ENCODE measurements at regions not wholly inside any gene's neighbourhood (a gene's known extent, or its start where the extent isn't known, plus 50 kb on each side); places are given as distances from the start of the nearest gene placed in this dataset.

DNA sequence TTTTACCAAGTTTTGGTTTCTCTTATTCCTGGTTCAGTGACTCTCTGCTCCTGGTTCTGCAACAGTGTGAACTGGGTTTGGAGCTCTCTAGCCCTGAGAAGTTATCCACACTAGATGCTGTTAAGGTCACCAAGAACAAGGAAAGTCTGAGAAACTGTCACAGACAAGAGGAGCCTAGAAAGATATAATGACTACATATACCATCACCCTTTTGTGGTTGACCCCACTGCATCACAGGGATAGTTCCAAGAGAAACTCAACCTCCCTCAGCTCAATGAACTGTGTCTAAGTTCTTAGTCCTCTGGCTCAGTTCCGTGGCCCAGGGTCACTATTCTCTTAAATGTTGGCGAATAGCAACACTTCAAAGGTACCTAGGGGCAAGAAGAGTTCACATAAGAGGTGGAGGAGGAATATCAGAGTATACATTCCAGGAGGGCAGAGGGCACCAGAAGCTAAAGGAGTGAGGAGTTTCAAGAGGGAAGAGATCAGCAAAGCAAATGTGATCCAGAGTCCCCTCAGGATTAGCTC is 171.5 kb downstream of the BUB3 start:
- TF ChIP-seq, protein P1, sequence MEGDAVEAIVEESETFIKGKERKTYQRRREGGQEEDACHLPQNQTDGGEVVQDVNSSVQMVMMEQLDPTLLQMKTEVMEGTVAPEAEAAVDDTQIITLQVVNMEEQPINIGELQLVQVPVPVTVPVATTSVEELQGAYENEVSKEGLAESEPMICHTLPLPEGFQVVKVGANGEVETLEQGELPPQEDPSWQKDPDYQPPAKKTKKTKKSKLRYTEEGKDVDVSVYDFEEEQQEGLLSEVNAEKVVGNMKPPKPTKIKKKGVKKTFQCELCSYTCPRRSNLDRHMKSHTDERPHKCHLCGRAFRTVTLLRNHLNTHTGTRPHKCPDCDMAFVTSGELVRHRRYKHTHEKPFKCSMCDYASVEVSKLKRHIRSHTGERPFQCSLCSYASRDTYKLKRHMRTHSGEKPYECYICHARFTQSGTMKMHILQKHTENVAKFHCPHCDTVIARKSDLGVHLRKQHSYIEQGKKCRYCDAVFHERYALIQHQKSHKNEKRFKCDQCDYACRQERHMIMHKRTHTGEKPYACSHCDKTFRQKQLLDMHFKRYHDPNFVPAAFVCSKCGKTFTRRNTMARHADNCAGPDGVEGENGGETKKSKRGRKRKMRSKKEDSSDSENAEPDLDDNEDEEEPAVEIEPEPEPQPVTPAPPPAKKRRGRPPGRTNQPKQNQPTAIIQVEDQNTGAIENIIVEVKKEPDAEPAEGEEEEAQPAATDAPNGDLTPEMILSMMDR (IDR thresholded peaks at IDR 0.05) = no peak
- no peak for TF ChIP-seq POLR2A (IDR thresholded peaks at IDR 0.05)
